IPS-NIHi7 (cell line): ENCODE measurements at regions not wholly inside any gene's neighbourhood (a gene's known extent, or its start where the extent isn't known, plus 50 kb on each side); places are given as distances from the start of the nearest gene placed in this dataset.
A peak's percentile ranks its signal among the peaks of the same experiment; 100 is the strongest.

Source experiments
- DNase-seq: peaks from one replicate; pipeline ENCODE4 v3.0.0; 2012; ENCODE audit warnings: mixed read lengths; ENCODE audit errors: extremely low spot score

DNA sequence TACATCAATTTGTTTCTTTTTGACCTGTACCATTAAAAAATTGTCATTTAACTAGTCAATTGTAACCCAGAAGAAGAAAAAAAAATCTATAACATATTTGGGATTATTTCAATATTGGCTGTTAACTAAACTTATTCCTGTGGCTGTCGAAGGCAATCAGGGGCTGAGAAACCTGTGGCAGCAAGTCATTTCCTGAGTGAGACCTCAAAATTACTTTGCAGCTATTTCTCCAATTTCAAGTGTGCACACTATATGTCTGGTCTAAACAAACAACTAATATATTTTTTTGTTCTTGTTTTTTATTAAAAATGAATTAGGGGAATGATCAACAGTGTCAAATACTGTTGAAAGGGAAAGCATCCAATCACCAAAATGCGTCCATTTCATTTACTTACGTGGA is 1357.6 kb upstream of the B3GALT2 start:
- no peak for DNase-seq

DNA sequence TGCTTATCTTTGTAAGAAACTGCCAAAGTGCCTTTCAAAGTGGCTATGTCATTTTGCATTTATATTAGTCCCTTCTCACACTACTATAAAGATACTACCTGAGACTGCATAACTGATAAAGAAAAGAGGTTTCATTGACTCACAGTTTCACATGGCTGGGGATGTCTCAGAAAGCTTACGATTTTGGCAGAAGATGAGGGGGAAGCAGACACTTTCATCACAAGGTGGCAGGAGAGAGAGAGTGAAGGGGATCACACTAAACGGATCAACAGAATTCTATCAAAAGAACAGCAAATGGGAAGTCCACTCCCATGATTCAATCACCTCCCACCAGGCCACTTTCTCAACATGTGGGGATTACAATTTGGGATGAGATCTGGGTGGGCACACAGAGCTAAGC is 1352.0 kb upstream of the B3GALT2 start:
- no peak for DNase-seq

DNA sequence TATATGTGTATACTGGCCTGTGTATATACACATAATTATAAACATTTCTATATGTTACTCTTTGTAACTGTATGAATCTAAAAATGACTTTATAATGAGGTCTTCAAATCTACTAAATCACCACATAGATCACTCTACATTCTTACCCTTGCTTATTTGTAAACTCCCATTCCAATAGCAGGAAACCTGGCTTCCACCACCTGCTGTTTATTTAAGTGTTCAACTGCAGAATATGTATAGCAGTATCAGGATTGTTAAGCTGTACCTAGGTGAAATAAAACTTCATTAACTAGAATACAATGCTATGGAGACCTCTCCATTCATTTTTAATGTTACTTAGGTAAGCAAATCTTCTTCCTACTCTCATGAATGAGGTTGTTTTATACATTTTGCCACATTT is 1351.1 kb upstream of the B3GALT2 start:
- DNase-seq: no peak

DNA sequence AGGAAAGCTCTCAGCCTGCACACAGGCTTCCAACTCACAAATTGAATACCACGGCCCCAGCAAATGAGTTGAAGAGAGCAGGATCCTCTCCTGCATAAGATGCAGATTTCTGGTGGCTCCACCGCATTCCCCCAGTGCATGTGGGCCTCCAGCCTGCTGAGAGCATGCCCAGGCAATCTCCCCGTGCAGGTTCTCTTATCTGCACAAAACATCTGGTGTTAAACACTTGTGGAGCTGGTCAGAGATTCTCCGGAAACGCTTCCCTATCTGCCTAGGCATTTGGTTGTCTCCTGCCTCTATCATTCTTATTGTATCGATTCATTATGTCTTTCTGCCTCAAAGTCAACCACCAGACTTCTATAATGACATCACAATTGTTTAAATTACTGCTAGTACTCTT is 1349.0 kb upstream of the B3GALT2 start:
- DNase-seq: peak; percentile 32

DNA sequence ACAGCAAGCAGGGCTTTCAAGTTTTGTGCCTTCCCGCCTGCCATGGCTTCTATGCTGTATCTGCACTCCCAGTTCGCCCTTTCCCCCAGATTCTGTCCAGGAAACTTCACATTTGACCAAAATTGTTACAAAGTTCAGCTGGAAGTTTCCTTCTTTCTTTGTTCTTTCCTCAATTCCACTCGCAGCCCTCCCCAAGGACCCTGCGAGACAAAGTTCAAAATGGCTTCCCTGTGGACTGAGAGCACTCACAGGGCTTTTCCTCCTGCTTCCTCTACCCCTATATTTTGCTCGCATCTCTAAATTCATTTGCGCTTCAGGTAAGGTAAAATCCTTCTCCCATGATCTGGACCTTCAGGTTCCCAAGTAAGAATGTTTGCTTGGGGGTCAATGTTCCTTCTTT is 1348.4 kb upstream of the B3GALT2 start:
- DNase-seq: no peak

DNA sequence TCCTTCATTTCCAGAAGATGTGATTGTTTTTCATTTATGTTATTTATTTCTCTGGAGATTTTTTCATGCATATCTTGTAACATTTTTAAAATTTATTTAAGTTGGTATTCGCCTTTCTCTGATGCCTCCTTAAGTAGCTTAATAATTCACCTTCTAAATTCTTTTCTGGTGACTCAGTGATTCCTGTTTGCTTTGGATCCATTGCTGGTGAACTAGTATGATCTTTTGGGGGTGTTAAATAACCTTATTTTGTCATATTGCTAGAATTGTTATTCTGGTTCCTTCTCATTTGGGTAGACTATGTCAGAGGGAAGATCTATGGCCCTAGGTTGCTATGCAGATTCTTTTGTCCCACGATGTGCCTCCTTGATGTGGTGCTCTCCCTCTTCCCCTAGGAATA is 1347.2 kb upstream of the B3GALT2 start:
- no peak for DNase-seq

DNA sequence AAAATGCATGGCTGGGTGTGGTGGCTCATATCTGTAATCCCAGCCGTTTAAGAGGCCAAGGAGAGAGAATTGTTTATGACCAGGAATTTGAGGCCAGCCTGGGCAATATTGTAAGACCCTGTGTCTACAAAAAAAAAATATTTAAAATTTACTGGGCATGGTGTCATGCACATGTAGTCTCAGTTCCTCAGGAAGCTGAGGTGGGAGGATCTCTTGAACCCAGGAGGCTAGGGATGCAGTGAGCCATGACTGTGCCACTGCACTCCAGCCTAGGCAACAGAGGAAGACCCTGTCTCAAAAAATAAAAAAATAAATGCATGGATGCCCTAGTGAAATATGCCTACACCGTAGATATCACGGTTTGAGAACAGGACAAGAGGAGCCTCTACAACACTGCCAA is 1331.2 kb upstream of the B3GALT2 start:
- no peak for DNase-seq

DNA sequence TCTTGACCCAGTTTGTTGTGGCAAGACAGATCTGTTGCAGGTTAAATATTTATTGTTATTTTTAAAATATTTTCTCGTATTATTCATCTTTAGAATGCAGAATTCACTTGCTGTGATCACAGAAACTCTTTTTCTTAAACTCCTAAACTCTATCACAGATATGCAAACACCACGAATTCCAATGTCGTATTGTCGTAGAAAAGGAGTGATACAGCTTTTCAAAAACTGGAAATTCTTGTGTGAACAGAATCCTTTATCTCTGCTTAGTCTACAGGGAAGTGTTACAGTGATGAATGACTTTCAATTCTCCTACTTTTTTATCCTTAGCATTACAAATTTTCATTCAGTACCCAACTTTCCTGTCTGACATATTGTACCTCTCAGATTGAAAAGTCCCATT is 1329.5 kb upstream of the B3GALT2 start:
- DNase-seq: no peak

DNA sequence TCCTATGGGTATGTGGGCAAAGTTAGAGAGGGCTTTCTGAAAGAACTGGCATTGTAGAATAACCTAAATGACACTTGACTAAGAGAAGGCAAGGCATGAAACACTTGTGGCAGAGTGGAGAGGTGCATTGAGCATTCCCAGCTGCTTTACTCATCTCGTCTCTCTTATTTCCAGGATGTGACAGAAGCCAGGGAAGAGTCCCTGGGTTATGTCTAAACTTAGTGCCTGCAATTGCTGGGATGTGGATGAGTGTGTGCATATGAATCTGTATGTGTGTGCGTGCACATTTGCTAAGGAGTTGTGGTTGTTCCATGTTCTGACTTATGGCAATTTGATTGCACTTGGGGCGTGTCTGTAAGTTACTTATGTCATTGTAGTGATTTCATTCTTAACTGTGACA is 1326.5 kb upstream of the B3GALT2 start:
- no peak for DNase-seq

DNA sequence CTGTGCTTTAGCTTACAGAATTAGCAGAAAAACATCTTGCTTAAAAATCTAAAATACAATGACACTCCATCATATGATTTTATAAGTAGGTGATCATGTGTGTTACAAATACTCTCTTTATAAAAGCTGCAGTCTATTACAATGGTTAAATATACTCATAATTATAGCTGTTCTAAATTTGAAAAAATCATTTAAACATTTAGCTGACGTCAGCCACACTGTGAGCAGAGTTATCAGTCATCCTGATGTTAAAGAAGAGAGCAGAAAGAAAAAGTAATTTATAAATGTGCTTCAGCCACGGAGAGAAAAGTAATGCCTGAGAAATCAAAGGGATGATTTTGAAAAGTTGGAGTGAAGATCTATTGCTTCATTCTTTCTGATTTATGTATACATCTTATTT is 1325.9 kb upstream of the B3GALT2 start:
- no peak for DNase-seq

DNA sequence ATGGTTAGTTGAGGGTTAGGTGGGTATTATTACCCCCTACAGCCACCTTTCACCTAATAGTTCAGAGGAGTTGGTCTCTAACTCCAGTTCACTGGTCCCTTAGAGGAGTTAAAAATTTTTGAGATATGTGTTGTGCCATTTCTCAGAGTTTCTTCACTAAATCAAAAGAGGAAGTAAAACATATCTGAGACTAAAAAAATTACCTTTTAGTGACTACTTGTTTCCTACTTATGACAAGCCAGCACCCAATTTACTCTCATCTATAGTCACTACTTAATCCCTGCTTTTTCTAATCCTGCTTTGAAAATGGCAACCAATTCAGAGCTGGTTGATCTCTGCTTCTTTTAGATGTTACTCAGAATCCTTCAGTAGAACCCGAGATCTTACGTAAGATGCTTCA is 1316.8 kb upstream of the B3GALT2 start:
- no peak for DNase-seq

DNA sequence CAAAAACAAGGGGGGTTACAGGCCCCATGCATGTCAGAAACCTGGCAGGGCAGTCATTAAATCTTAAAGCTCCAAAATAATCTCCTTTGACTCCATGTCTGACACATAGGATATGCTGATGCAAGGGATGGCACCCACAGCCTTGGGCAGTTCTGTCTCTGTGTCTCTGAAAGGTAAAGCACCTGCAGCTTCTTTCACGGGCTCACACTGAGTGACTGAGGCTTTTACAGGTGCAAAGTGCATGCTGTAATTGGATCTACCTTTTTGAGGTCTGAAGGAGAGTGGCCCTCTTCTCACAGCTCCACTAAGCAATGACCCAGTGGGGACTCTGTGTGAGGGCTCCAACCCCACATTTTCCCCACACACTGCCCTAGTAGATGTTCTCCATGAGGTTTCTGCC is 1309.0 kb upstream of the B3GALT2 start:
- no peak for DNase-seq

DNA sequence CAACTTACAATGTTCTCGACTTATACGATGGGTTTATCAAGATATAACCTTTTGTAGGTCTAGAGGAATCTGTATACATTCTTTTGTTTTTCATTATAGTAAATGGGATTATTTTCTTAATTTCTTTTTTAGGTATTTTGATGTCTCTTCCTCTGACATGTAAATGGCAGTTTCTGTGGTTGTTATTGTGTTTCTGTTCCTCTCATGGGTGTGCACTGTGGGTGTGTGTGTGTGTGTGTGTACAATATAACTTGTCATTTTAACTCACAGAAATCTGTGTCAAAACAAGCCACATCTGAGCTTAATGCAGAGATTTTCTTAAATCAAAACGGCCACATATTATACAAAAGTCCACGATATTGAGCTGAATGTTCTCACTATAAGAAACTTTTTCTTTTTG is 1300.8 kb upstream of the B3GALT2 start:
- no peak for DNase-seq

DNA sequence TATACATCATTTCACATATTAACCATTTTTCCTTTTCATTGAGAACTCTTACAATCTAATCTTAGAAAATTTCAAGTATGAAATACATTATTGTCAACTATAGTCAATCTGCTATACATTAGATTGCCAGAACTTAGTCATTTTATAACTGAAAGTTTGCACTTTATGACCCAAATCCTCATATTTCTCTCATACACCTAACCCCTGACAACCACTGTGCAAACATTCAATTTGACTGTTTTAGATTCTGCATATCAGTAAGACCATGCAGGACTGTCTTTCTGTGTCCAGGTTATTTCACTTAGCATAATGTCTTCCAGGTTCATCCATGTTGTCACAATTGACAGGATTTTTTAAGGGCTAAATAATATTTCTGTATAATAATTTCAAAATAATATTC is 1299.0 kb upstream of the B3GALT2 start:
- DNase-seq: no peak

DNA sequence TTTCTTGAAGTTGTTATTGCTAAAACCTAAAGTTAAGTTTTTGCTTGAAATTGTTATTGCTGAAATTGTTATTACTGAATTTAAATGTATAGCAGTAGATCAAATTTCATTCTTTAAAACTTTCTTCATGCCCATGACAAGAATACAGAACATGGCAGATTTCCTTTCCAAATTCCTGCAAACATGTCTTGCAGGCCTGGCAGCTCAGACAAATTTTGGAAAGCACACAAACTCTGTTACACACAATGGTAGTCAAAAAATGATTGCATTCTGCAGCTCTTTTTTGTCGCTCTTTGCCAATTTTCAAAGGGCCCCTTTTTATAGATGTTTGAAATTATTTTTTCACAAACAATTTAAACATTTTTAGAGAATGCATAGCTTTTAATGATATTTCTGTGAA is 1292.3 kb upstream of the B3GALT2 start:
- no peak for DNase-seq

DNA sequence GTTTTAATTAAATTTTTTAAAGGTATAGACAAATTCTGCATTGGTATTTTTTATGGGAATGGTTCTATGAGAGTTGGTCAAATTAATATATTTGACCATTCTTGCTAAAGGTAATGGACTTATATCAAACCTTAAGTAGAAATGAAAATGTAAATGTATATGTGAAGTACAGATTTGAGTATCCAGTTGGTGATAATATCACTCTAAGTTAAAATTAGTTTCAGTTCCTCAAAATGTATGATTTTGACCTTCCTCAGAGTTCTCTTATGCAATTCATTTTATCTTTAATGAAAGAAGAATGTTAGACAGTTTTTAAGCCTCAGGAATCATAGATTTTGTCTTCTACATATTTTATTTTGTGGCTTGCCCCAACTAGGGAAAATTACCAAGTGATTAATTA is 1291.5 kb upstream of the B3GALT2 start:
- DNase-seq: no peak

DNA sequence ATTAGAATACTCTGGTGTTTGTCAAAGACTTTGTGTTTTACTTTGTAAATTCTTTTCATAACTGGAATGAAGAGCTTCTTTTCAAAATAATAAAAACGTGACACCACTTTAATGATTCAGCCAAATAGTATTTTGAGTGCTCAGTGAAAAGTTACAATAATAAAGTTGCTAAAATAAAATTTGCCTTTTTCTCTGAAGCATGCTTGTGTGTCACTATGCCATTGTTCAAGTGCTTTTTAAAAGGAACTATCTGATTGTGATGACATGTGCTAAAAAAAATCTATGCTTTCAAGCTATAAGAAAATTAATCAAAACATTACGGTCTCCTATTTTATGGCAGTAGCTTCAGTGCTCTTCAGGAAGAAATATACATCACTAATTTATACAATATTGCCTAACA is 1290.5 kb upstream of the B3GALT2 start:
- DNase-seq: no peak

DNA sequence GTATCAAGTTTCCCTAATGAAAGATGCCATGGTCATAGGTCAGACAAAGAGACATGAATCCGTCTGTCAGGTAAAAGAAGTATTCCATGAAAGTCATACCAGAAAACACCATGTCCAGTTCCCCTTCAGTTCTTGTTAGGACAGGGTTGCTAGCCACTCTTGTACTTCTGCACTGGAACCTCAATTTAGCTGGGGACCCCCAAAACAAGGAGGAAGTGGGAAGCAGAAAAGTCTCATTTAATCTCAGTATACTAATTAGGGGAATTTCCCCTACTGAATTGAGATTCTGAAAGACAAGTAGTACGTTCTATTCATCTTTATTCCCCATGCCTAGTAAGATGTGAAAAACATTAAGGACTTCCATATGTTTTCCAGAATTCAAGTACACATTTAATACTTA is 1289.9 kb upstream of the B3GALT2 start:
- no peak for DNase-seq

DNA sequence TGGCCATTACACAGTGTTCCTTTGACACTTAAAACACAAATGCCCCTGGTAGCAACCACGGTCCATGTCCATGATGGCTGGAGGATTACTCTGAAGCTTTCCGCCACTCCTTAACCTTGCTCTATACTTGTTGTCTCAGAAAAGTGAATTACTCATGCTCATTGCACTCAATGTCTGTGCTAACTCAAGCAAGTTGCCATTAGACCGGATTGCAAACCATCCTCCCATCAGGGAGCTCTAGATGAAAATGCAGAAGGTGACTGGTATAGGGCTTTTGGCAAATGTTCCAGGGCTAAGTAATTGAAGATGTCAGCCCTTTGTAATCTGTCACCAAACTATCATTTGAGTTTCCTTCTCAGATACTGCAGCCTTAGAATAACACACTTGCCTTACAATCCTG is 1288.3 kb upstream of the B3GALT2 start:
- DNase-seq: no peak

DNA sequence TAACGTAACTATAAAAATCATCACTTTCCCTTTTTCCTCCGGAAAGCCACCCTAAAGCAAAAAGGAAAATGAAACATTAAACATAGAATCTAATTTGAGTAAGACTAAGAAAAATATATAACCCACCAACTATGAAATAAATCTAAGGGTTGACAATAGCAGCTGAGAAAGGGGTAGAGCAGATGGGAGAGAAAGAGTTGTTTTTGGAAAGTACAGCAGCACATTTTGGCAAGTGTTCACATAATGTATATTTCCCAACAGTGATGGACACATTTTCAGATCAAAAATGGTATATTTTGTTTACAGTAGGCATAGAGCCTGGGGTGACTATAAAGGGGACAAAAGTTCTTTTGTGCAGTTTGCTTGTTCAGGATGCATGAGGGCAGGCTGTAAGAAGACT is 1287.4 kb upstream of the B3GALT2 start:
- DNase-seq: no peak

DNA sequence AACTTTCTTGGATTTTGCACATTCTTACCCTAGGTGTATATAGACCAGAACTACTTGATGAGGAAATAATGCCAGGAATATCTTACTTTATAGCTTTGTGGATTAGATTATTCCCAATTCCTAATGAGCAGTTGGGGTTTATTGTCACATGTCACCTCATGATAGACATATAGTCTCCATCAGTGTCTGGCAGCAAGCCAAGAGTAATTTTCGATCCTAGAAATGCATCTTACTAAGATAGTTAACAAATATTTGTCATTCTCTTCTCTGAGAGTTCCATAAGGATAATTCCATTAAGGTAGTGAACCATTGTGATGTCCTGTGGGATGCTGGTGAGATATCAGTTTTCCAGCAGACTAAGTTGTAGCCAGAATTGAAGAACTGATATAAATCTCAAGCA is 1282.9 kb upstream of the B3GALT2 start:
- no peak for DNase-seq

DNA sequence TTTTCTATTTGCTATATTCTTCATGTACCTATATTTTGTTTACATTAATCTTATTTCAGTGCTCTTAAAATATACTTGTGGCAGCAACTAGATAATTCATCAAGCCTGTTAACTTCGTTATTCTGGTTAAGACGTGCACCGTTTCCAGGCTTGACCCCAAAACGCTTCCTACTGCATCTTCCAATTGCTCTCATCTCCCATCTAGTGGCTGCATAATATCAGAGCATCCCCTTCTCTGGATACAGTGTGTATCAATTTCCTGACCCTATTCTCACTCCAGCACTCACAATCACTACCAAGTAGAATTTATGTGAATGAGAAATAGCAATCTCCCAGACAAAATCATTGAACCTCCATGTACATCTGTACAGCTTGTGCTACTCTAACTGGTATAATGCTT is 1280.3 kb upstream of the B3GALT2 start:
- peak; percentile 13 for DNase-seq

DNA sequence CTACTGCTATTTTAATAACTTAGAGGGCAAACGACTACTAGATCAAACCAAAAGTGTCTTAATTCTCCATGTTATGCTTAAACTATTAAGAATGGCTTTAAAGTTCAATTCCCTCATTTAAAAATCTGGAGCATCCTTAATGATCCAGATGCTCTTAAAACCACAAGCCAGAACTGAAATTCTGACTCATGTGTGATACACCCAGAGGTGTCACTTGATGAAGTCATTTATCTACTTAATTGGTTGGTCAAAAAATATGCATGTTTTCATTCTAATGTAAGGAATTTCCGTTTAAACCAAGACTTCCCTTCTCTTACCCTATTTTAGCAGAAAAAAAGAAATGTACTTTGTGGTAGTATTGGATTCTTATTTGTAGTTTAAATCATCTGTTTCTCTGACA is 1261.2 kb upstream of the B3GALT2 start:
- no peak for DNase-seq

DNA sequence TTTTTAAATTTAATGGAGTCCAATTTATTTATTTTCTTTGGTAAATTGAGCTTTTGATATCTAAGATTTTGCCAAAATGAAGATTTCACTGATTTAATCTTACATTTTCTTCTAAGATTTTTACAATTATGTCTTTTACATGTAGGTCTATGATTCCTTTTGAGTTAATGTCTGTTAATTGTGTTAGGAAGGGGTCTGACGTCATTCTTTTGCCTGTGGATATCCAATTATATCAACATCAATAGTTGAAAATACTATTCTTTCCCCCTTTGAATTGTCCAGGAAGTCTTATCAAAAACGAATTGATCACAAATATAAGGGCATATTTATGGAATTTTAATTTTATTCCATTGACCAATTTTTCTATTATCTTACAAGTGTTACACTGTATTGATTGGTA is 1258.8 kb upstream of the B3GALT2 start:
- DNase-seq: no peak

DNA sequence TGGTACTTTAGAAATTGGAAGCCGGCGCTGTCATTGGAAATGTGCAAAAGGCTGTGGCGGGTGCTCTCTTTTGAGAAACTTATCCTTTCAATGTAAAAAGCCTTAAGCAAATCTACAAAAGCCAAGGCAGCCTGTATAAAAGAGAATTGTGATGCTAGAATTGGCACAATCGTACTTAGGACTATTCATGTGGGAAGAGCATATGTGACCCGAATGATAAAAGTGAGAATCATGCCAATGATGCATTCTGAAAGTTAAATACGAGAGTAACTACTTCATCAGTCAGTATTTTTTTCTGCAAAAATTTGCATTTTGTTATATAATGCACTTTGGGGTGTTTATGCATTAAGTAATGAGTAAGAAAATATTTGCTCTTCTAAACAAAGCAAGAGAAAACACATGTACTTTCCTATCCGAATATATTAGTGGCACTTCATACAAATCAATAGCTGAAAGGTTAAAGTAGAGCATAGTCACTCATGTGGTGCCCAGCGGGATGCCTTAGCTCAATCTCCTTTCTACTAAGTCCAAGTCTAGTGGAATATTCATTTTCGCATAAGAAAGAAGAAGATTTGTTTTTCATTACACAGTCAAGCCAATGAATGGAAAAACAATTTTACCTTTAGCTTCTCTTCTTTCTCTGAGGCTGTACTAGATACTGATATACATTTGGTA is 1256.6 kb upstream of the B3GALT2 start:
- no peak for DNase-seq
